ENCODE measurements at regions not wholly inside any gene's neighbourhood (a gene's known extent, or its start where the extent isn't known, plus 50 kb on each side); places are given as distances from the start of the nearest gene placed in this dataset.

- ChIA-PET POLR2A (no interaction called here), CTCF (no interaction called here)
- no peaks in the 10 kb centered on the region for H3K9me3 ChIP-seq
- no peaks in the 10 kb centered on the region for H3K36me3 ChIP-seq (ENCODE audit: control insufficient read depth, insufficient read depth, low read length)
- Mint-ChIP-seq H3K27me3 (ENCODE audit: insufficient read depth, unreplicated experiment) (peaks cover 2% of the 10 kb centered on the region), H3K9me3 (ENCODE audit: unreplicated experiment) (no peaks in the 10 kb centered on the region), H3K4me1 (ENCODE audit: low read depth, unreplicated experiment) (no peaks in the 10 kb centered on the region), H3K36me3 (ENCODE audit: insufficient read depth, unreplicated experiment) (no peaks in the 10 kb centered on the region), H3K4me3 (ENCODE audit: unreplicated experiment) (no peak overlapping the region), H3K27ac (ENCODE audit: unreplicated experiment) (no peak overlapping the region)
- DNase-seq = no peak
- no peak for TF ChIP-seq CTCF (IDR thresholded peaks at IDR 0.05; ENCODE audit: insufficient read depth in 1 of 2, low read depth in 1 of 2, low read length in 1 of 2, severe bottlenecking in 1 of 2, unreplicated experiment in 1 of 2)
- no peak overlapping the region for H3K4me3 ChIP-seq (ENCODE audit: low read depth, low read length)
- H3K4me1 ChIP-seq = no peaks in the 10 kb centered on the region
- intact Hi-C loops (cut with micrococcal nuclease; ENCODE audit: unreplicated experiment) = loop anchor here (10.0 kb wide), 1 partner anchor 343 kb away; the partner anchor contains the start of gene CSNK1A1L
- no TSS peak for BruUV-seq (replicated peaks)
- no peaks in the 10 kb centered on the region for H3K27me3 ChIP-seq (replicated peaks; ENCODE audit: control insufficient read depth, insufficient read depth, low read length)
Observed at GRCh38 chr13:37448153-37448552, 150.4 kb downstream of the POSTN start.

GRCh38 chr13:37446503-37446902 lies 152.1 kb downstream of the POSTN start:
- Mint-ChIP-seq H3K36me3 (ENCODE audit: insufficient read depth, unreplicated experiment) (no peaks in the 10 kb centered on the region), H3K27ac (ENCODE audit: unreplicated experiment) (no peak overlapping the region)

GRCh38 chr13:37443538-37443937 lies 155.0 kb downstream of the POSTN start:
- DNase-seq = no peak
- H3K9me3 ChIP-seq = no peaks in the 10 kb centered on the region
- no peak overlapping the region for H3K4me3 Mint-ChIP-seq (ENCODE audit: unreplicated experiment)
- no TSS peak for BruUV-seq (replicated peaks)
- no peaks in the 10 kb centered on the region for H3K9me3 Mint-ChIP-seq (ENCODE audit: unreplicated experiment)
- no peaks in the 10 kb centered on the region for H3K4me1 Mint-ChIP-seq (ENCODE audit: low read depth, unreplicated experiment)
- H3K4me1 ChIP-seq = no peaks in the 10 kb centered on the region
- H3K27me3 ChIP-seq (replicated peaks; ENCODE audit: control insufficient read depth, insufficient read depth, low read length) = no peaks in the 10 kb centered on the region
- CTCF ChIA-PET = no interaction called here
- intact Hi-C loops (cut with micrococcal nuclease; ENCODE audit: unreplicated experiment) = loop anchor here (10.0 kb wide), 1 partner anchor 339 kb away; the partner anchor contains the start of gene CSNK1A1L
- no peak overlapping the region for H3K4me3 ChIP-seq (ENCODE audit: low read depth, low read length)
- H3K36me3 Mint-ChIP-seq (ENCODE audit: insufficient read depth, unreplicated experiment) = no peaks in the 10 kb centered on the region
- H3K36me3 ChIP-seq (ENCODE audit: control insufficient read depth, insufficient read depth, low read length) = no peaks in the 10 kb centered on the region
- POLR2A ChIA-PET = no interaction called here
- no peak overlapping the region for H3K27ac Mint-ChIP-seq (ENCODE audit: unreplicated experiment)
- H3K27me3 Mint-ChIP-seq (ENCODE audit: insufficient read depth, unreplicated experiment) = peaks cover 2% of the 10 kb centered on the region
- TF ChIP-seq CTCF (IDR thresholded peaks at IDR 0.05; ENCODE audit: insufficient read depth in 1 of 2, low read depth in 1 of 2, low read length in 1 of 2, severe bottlenecking in 1 of 2, unreplicated experiment in 1 of 2) = no peak

More at GRCh38 chr13:37446503-37446902, 152.1 kb downstream of the POSTN start:
- ChIA-PET POLR2A (no interaction called here), CTCF (no interaction called here)
- H3K27me3 Mint-ChIP-seq (ENCODE audit: insufficient read depth, unreplicated experiment) = peaks cover 2% of the 10 kb centered on the region
- no peak for DNase-seq
- BruUV-seq (replicated peaks) = no TSS peak
- H3K9me3 Mint-ChIP-seq (ENCODE audit: unreplicated experiment) = no peaks in the 10 kb centered on the region
- no peak overlapping the region for H3K4me3 ChIP-seq (ENCODE audit: low read depth, low read length)
- H3K4me3 Mint-ChIP-seq (ENCODE audit: unreplicated experiment) = no peak overlapping the region
- H3K4me1 ChIP-seq = no peaks in the 10 kb centered on the region
- intact Hi-C loops (cut with micrococcal nuclease; ENCODE audit: unreplicated experiment) = loop anchor here (10.0 kb wide), 1 partner anchor 342 kb away; the partner anchor contains the start of gene CSNK1A1L
- no peak for TF ChIP-seq CTCF (IDR thresholded peaks at IDR 0.05; ENCODE audit: insufficient read depth in 1 of 2, low read depth in 1 of 2, low read length in 1 of 2, severe bottlenecking in 1 of 2, unreplicated experiment in 1 of 2)
- no peaks in the 10 kb centered on the region for H3K4me1 Mint-ChIP-seq (ENCODE audit: low read depth, unreplicated experiment)
- H3K27me3 ChIP-seq (replicated peaks; ENCODE audit: control insufficient read depth, insufficient read depth, low read length) = no peaks in the 10 kb centered on the region
- no peaks in the 10 kb centered on the region for H3K36me3 ChIP-seq (ENCODE audit: control insufficient read depth, insufficient read depth, low read length)
- no peaks in the 10 kb centered on the region for H3K9me3 ChIP-seq

All from Caco-2 (cell line).